ENCODE measurements at regions not wholly inside any gene's neighbourhood (a gene's known extent, or its start where the extent isn't known, plus 50 kb on each side); places are given as distances from the start of the nearest gene placed in this dataset.
A peak's percentile ranks its signal among the peaks of the same experiment; 100 is the strongest.
"Not testable (repeated sequence)": the region's sequence is repeated elsewhere in the genome, so short reads cannot be mapped to it uniquely, and the experiment has no call there.

DNA sequence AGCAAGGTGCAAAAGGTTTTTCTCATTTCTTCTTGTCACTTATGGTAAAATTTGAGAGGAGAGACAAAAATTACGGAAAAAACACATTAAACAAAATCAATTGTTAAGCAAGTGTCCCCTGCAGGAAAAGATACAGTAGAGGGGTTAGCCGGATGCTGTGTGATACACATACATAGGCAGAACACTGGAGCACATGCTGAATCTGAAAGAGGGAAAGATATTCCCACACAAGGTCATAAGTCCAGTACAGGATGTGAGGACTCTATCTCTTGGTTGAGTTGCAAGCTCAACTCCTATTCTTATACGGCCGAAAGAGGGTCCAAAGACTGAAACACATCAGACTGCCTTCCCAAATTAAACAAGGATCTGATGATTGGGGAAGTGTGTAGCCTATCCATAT lies 427.5 kb upstream of the NUDT12 start:
- DNase-seq (ENCODE audit: low read depth, low spot score) = no peak
- ChIA-PET POLR2A (no interaction called here), CTCF (no interaction called here)
- TF ChIP-seq, protein P1, sequence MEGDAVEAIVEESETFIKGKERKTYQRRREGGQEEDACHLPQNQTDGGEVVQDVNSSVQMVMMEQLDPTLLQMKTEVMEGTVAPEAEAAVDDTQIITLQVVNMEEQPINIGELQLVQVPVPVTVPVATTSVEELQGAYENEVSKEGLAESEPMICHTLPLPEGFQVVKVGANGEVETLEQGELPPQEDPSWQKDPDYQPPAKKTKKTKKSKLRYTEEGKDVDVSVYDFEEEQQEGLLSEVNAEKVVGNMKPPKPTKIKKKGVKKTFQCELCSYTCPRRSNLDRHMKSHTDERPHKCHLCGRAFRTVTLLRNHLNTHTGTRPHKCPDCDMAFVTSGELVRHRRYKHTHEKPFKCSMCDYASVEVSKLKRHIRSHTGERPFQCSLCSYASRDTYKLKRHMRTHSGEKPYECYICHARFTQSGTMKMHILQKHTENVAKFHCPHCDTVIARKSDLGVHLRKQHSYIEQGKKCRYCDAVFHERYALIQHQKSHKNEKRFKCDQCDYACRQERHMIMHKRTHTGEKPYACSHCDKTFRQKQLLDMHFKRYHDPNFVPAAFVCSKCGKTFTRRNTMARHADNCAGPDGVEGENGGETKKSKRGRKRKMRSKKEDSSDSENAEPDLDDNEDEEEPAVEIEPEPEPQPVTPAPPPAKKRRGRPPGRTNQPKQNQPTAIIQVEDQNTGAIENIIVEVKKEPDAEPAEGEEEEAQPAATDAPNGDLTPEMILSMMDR (IDR thresholded peaks at IDR 0.05; ENCODE audit: insufficient read depth, low read length, missing control alignments) = no peak
- no peak overlapping the region for H3K4me3 ChIP-seq (ENCODE audit: low read depth, low read length)

- DNase-seq (ENCODE audit: low read depth, low spot score) = no peak
- ChIA-PET POLR2A (no interaction called here), CTCF (no interaction called here)
- H3K4me3 ChIP-seq (ENCODE audit: low read depth, low read length) = no peak overlapping the region
- TF ChIP-seq, protein P1 (IDR thresholded peaks at IDR 0.05; ENCODE audit: insufficient read depth, low read length, missing control alignments) = no peak
Observed at GRCh38 chr5:103981592-103981991, 419.0 kb upstream of the NUDT12 start.

DNA sequence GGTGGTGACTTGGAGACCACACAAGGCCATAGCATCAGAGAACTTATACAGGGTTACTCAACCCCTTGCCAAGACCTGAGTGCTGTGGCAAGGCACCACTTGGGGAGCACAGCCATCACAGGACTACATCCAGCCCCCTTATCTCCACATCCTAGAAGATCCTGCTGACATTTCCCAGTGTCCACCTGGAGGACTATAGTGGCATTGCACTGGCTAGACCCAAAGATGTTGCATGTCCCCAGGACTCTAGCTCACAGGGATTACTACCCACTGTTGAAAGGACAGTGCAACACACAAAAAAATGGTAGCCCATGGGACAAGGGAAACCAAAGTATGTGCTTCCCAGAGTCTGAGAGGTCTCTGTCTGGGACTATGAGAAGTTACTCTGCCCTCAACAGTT lies 411.1 kb upstream of the NUDT12 start:
- no peak overlapping the region for H3K4me3 ChIP-seq (ENCODE audit: low read depth, low read length)
- DNase-seq (ENCODE audit: low read depth, low spot score) = no peak
- TF ChIP-seq, protein P1 (IDR thresholded peaks at IDR 0.05; ENCODE audit: insufficient read depth, low read length, missing control alignments) = peak; percentile 7
- ChIA-PET CTCF (no interaction called here), POLR2A (no interaction called here)

DNA sequence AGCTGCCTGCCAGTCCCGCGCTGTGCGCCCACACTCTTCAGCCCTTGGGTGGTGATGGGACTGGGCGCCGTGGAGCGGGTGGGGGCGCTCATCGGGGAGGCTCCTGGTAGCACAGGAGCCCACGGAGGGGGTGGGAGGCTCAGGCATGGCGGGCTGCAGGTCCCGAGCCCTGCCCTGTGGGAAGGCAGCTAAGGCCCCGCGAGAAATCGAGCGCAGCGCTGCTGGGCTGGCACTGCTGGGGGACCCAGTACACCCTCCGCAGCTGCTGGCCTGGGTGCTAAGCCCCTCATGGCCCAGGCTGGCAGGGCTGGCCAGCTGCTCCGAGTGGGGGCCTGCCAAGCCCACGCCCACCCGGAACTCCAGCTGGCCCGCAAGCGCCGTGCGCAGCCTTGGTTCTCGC lies 403.7 kb upstream of the NUDT12 start:
- DNase-seq (ENCODE audit: low read depth, low spot score); CTCF ChIA-PET; H3K4me3 ChIP-seq (ENCODE audit: low read depth, low read length); POLR2A ChIA-PET: not testable (repeated sequence)

- DNase-seq (ENCODE audit: low read depth, low spot score) = no peak
- CTCF ChIA-PET = interaction anchor here (1.1 kb wide), 1 partner anchor 153 kb away, joined by 3 read pairs; no protein-coding TSS in a partner anchor
- no peak overlapping the region for H3K4me3 ChIP-seq (ENCODE audit: low read depth, low read length)
- TF ChIP-seq, protein P1 (IDR thresholded peaks at IDR 0.05; ENCODE audit: insufficient read depth, low read length, missing control alignments) = no peak
- POLR2A ChIA-PET = no interaction called here
Observed at GRCh38 chr5:103962023-103962422, 399.4 kb upstream of the NUDT12 start.

DNA sequence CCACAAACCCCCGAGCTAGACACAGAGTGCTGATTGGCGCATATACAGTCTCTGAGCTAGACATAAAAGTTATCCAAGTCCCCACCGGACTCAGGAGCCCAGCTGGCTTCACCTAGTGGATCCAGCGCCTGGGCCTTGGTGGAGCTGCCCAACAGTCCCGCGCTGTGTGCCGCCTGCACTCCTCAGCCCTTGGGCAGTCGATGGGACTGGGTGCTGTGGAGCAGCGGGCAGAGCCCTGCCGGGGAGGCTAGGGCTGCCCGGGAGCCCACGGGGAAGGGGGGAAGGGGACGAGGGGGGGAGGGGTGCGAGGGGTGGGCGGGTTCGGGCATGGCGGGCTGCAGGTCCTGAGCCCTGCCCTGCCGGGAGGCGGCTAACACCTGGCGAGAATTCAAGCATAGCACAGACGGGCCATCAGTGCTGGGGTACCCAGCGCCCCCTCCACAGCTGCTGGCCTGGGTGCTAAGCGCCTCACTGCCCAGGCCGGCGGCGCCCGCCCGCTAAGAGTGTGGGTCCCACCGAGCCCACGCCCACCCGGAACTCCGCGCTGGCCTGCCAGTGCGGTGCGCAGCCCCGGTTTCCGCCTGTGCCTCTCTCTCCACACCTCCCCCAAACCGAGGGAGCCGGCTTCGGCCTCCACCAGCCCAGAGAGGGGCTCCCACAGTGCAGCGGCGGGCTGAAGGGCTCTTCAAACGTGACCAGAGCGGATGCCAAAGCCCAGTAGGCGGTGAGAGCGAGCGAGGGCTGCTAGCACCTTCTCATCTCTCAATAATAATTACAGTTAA lies 391.2 kb upstream of the NUDT12 start:
- DNase-seq (ENCODE audit: low read depth, low spot score) = no peak
- H3K4me3 ChIP-seq (ENCODE audit: low read depth, low read length) = no peak overlapping the region
- ChIA-PET POLR2A (no interaction called here), CTCF (no interaction called here)
- TF ChIP-seq, protein P1 (IDR thresholded peaks at IDR 0.05; ENCODE audit: insufficient read depth, low read length, missing control alignments) = no peak

- no peak overlapping the region for H3K4me3 ChIP-seq (ENCODE audit: low read depth, low read length)
- no peak for DNase-seq (ENCODE audit: low read depth, low spot score)
- ChIA-PET POLR2A (no interaction called here), CTCF (no interaction called here)
- TF ChIP-seq, protein P1 (IDR thresholded peaks at IDR 0.05; ENCODE audit: insufficient read depth, low read length, missing control alignments) = no peak
Observed at GRCh38 chr5:103951776-103952175, 389.2 kb upstream of the NUDT12 start.
